ENCODE measurements at regions not wholly inside any gene's neighbourhood (a gene's known extent, or its start where the extent isn't known, plus 50 kb on each side); places are given as distances from the start of the nearest gene placed in this dataset.

- TF ChIP-seq SREBF1 (IDR thresholded peaks at IDR 0.05; ENCODE audit: borderline replicate concordance, low read depth, low read length) (no peak), ZNF24 (IDR thresholded peaks at IDR 0.05) (no peak), ADNP (tag; IDR thresholded peaks at IDR 0.05) (no peak), MITF (IDR thresholded peaks at IDR 0.05) (no peak), ZHX1 (conservative IDR thresholded peaks at IDR 0.05; ENCODE audit: low read length) (no peak), ZBTB5 (IDR thresholded peaks at IDR 0.05) (no peak), MLLT1 (IDR thresholded peaks at IDR 0.05) (no peak), ZNF274 (IDR thresholded peaks at IDR 0.05; ENCODE audit: borderline replicate concordance, low read depth, low read length) (no peak), ARID3A (IDR thresholded peaks at IDR 0.05; ENCODE audit: borderline replicate concordance, low read depth, low read length) (0 out of 2 replicates have a peak, but pooled peaks have one; percentile 22), C11orf30 (IDR thresholded peaks at IDR 0.05; ENCODE audit: low read depth) (peak; percentile 97), CBX1 (IDR thresholded peaks at IDR 0.05; ENCODE audit: low read depth) (no peak), RCOR1 (IDR thresholded peaks at IDR 0.05; ENCODE audit: borderline replicate concordance in 1 of 2, low read depth in 2 of 2, low read length in 2 of 2) (0 out of 4 replicates have a peak, but pooled peaks of 1 of the 2 experiments have one; percentile 6), MAFG (tag; conservative IDR thresholded peaks at IDR 0.05) (peak; percentile 97), ZNF518B (CRISPR knock-in tag; IDR thresholded peaks at IDR 0.05) (no peak), ZNF57 (CRISPR knock-in tag; IDR thresholded peaks at IDR 0.05) (no peak), CXXC5 (CRISPR knock-in tag; IDR thresholded peaks at IDR 0.05) (0 out of 2 replicates have a peak, but pooled peaks have one; percentile 9)
These were observed 58.1 kb upstream of the JADE1 start (continued) for GRCh38 chr4:128751354-128751753.
